ENCODE measurements at regions not wholly inside any gene's neighbourhood (a gene's known extent, or its start where the extent isn't known, plus 50 kb on each side); places are given as distances from the start of the nearest gene placed in this dataset.

DNA sequence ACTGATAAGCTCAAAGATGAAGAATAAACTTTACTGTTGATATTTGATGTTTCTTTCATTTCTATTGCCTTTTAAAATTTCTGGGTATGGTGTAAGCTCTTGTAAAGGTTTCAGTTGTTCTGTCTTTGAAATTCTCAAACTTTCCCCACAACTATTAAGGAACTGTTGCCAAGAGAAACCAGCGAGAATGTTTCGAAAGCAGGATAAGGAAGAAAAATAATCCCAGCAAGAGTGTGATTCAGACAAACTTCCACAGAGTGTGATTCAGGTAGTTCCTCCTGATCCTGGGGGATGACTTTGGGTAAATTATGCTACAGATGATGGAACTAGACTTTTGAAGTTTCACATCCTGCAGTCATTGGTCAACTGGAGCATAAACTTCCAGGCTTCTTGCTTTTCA lies 632.0 kb downstream of the NSUN3 start:
- H3K9me3 ChIP-seq (ENCODE audit: control extremely low read depth in 1 of 3, control insufficient read depth in 2 of 3, insufficient read depth in 1 of 3, low read length in 2 of 3), result no peaks in the 10 kb centered on the region
- H3K27me3 ChIP-seq (replicated peaks in 1 of 4; ENCODE audit: control extremely low read depth in 1 of 4, control insufficient read depth in 3 of 4, insufficient read depth in 4 of 4, low read length in 3 of 4), result no peaks in the 10 kb centered on the region
- H3K9ac ChIP-seq (ENCODE audit: low read length), result no peak overlapping the region
- Mint-ChIP-seq H3K4me1 (no peaks in the 10 kb centered on the region), H3K9me3 (ENCODE audit: insufficient read depth) (peaks cover 6% of the 10 kb centered on the region), H3K4me3 (no peak overlapping the region), H3K27ac (no peak overlapping the region), H3K27me3 (no peaks in the 10 kb centered on the region)
- no peak overlapping the region for H3K4me2 ChIP-seq (replicated peaks; ENCODE audit: low read depth, low read length, poor library complexity, severe bottlenecking)
- no peaks in the 10 kb centered on the region for H4K20me1 ChIP-seq (ENCODE audit: control insufficient read depth, insufficient read depth, low read length, poor library complexity, severe bottlenecking)
- H2AFZ ChIP-seq (ENCODE audit: insufficient read depth, low read depth, low read length, poor library complexity, severe bottlenecking), result no peak overlapping the region
- ChIA-PET POLR2A (no interaction called here), CTCF (no interaction called here)
- ATAC-seq (ENCODE audit: low read depth) (no peak), DNase-seq (no peak)
- no peak overlapping the region for H3K4me3 ChIP-seq (ENCODE audit: control extremely low read depth in 1 of 5, extremely low read depth in 1 of 5, insufficient read depth in 1 of 5, low read depth in 2 of 5, low read length in 4 of 5)
- no peaks in the 10 kb centered on the region for H3K4me1 ChIP-seq (ENCODE audit: control insufficient read depth in 2 of 2, insufficient read depth in 2 of 2, low read length in 2 of 2)
- H3K79me2 ChIP-seq (ENCODE audit: control insufficient read depth, insufficient read depth, low read length), result no peaks in the 10 kb centered on the region
- intact Hi-C loops (cut with micrococcal nuclease), result no loop called here
- no peaks in the 10 kb centered on the region for H3K36me3 ChIP-seq (replicated peaks in 1 of 2; ENCODE audit: control extremely low read depth in 1 of 2, control insufficient read depth in 1 of 2, extremely low read depth in 1 of 2, insufficient read depth in 2 of 2, low read length in 1 of 2)
- no peak for TF ChIP-seq EZH2 (IDR thresholded peaks at IDR 0.05; ENCODE audit: borderline replicate concordance, insufficient read depth, low read depth, low read length, poor library complexity, severe bottlenecking)
- no peak overlapping the region for H3K27ac ChIP-seq (ENCODE audit: low read length in 2 of 2)
- WGBS (ENCODE audit: insufficient coverage), result no CpG with 5 or more reads among the region's 2 CpGs

DNA sequence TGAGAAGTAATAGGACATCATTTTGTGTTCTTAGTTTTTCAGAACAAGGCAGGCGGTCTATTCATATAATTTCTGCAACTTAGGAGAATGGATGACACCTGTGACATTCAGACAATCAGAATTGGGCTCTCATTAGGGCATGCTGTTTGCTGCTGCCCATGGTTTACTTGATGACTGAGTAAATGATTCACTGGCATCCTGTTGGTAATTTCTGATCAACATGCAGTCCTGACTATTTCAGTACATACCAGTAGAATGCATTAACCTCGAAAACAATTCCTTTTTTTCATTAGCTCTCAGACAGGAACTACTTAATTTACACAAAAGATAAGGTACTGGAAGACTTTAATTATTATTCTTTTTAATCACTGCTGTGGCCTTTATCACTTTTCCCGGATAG lies 641.6 kb downstream of the NSUN3 start:
- Mint-ChIP-seq H3K27ac (no peak overlapping the region), H3K4me3 (no peak overlapping the region), H3K9me3 (ENCODE audit: insufficient read depth) (peaks cover 5% of the 10 kb centered on the region), H3K27me3 (no peaks in the 10 kb centered on the region), H3K4me1 (no peaks in the 10 kb centered on the region)
- Histone ChIP-seq H3K4me3 (ENCODE audit: control extremely low read depth in 1 of 5, extremely low read depth in 1 of 5, insufficient read depth in 1 of 5, low read depth in 2 of 5, low read length in 4 of 5) (no peak overlapping the region), H2AFZ (ENCODE audit: insufficient read depth, low read depth, low read length, poor library complexity, severe bottlenecking) (no peak overlapping the region), H3K27me3 (replicated peaks in 1 of 4; ENCODE audit: control extremely low read depth in 1 of 4, control insufficient read depth in 3 of 4, insufficient read depth in 4 of 4, low read length in 3 of 4) (no peaks in the 10 kb centered on the region), H4K20me1 (ENCODE audit: control insufficient read depth, insufficient read depth, low read length, poor library complexity, severe bottlenecking) (no peaks in the 10 kb centered on the region), H3K79me2 (ENCODE audit: control insufficient read depth, insufficient read depth, low read length) (no peaks in the 10 kb centered on the region), H3K4me1 (ENCODE audit: control insufficient read depth in 2 of 2, insufficient read depth in 2 of 2, low read length in 2 of 2) (no peaks in the 10 kb centered on the region), H3K27ac (ENCODE audit: low read length in 2 of 2) (no peak overlapping the region), H3K4me2 (replicated peaks; ENCODE audit: low read depth, low read length, poor library complexity, severe bottlenecking) (no peak overlapping the region), H3K9ac (ENCODE audit: low read length) (no peak overlapping the region), H3K36me3 (replicated peaks in 1 of 2; ENCODE audit: control extremely low read depth in 1 of 2, control insufficient read depth in 1 of 2, extremely low read depth in 1 of 2, insufficient read depth in 2 of 2, low read length in 1 of 2) (no peaks in the 10 kb centered on the region), H3K9me3 (ENCODE audit: control extremely low read depth in 1 of 3, control insufficient read depth in 2 of 3, insufficient read depth in 1 of 3, low read length in 2 of 3) (peaks cover 0 to 8% (median 0%) of the 10 kb centered on the region in 3 donors)
- intact Hi-C loops (cut with micrococcal nuclease), result no loop called here
- TF ChIP-seq, protein P1, sequence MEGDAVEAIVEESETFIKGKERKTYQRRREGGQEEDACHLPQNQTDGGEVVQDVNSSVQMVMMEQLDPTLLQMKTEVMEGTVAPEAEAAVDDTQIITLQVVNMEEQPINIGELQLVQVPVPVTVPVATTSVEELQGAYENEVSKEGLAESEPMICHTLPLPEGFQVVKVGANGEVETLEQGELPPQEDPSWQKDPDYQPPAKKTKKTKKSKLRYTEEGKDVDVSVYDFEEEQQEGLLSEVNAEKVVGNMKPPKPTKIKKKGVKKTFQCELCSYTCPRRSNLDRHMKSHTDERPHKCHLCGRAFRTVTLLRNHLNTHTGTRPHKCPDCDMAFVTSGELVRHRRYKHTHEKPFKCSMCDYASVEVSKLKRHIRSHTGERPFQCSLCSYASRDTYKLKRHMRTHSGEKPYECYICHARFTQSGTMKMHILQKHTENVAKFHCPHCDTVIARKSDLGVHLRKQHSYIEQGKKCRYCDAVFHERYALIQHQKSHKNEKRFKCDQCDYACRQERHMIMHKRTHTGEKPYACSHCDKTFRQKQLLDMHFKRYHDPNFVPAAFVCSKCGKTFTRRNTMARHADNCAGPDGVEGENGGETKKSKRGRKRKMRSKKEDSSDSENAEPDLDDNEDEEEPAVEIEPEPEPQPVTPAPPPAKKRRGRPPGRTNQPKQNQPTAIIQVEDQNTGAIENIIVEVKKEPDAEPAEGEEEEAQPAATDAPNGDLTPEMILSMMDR (IDR thresholded peaks at IDR 0.05), result no peak
- no peak for TF ChIP-seq EZH2 (IDR thresholded peaks at IDR 0.05; ENCODE audit: borderline replicate concordance, insufficient read depth, low read depth, low read length, poor library complexity, severe bottlenecking)
- no peak for DNase-seq
- CTCF ChIA-PET, result no interaction called here
- POLR2A ChIA-PET, result no interaction called here
- no CpG with 5 or more reads among the region's 3 CpGs for WGBS (ENCODE audit: insufficient coverage)
- no peak for ATAC-seq (ENCODE audit: low read depth)

Data from B cell (primary cell).